Stomach smooth muscle (tissue), 2 donors: ENCODE measurements at regions not wholly inside any gene's neighbourhood (a gene's known extent, or its start where the extent isn't known, plus 50 kb on each side); places are given as distances from the start of the nearest gene placed in this dataset.

Experiments used
- H3K27ac ChIP-seq: one replicate; pipeline ENCODE4 v1.7.0; 2013; ENCODE audit warnings: mild to moderate bottlenecking, low read length, inconsistent platforms
- H3K27me3 ChIP-seq, 2 donors: one replicate each; pipeline ENCODE4 v1.7.0; 2013; ENCODE audit warnings: low read length in 2 of 2; ENCODE audit not compliant: insufficient read depth in 2 of 2, control insufficient read depth in 1 of 2
- H3K36me3 ChIP-seq, 2 donors: one replicate each; pipeline ENCODE4 v1.7.0; 2013; ENCODE audit warnings: low read length in 2 of 2; ENCODE audit not compliant: control insufficient read depth in 2 of 2, insufficient read depth in 2 of 2
- H3K4me1 ChIP-seq: one replicate; pipeline ENCODE4 v1.7.0; 2013; ENCODE audit warnings: low read length; ENCODE audit not compliant: control insufficient read depth, insufficient read depth
- H3K4me3 ChIP-seq, 2 donors: one replicate each; pipeline ENCODE4 v1.7.0; 2013; ENCODE audit warnings: low read length in 2 of 2
- H3K9ac ChIP-seq, 2 donors: one replicate each; pipeline ENCODE4 v1.7.0; 2013; ENCODE audit warnings: low read length in 2 of 2, mild to moderate bottlenecking in 1 of 2
- H3K9me3 ChIP-seq, 2 donors: one replicate each; pipeline ENCODE4 v1.7.0; 2013; ENCODE audit warnings: low read length in 2 of 2; ENCODE audit not compliant: control insufficient read depth in 2 of 2
- donor health status: healthy.
- donor health status: Pancreatic carcinoma.

DNA sequence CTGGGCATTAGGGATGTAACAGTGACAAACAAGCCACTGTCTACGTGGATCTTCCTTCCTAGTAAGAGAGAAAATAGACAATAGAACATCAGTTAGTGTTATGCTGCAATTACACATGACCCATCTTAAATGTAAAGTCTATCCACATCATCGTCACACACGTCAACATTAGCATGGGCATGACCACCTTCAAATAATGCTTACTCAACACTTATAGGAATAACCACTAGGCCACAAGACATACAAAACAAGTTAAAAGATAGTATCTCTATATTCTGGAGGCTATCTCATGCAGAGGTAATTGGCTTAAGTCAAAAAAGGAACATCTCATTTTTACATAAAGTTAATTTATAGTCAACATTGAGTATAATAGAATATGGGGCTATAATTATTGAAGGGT lies 156.5 kb downstream of the MOXD1 start:
- no peaks in the 10 kb centered on the region for H3K4me1 ChIP-seq
- no peaks in the 10 kb centered on the region for H3K9me3 ChIP-seq
- no peak overlapping the region for H3K27ac ChIP-seq
- H3K36me3 ChIP-seq, result no peaks in the 10 kb centered on the region
- H3K27me3 ChIP-seq, result no peaks in the 10 kb centered on the region
- H3K4me3 ChIP-seq, result no peak overlapping the region
- H3K9ac ChIP-seq, result no peak overlapping the region

DNA sequence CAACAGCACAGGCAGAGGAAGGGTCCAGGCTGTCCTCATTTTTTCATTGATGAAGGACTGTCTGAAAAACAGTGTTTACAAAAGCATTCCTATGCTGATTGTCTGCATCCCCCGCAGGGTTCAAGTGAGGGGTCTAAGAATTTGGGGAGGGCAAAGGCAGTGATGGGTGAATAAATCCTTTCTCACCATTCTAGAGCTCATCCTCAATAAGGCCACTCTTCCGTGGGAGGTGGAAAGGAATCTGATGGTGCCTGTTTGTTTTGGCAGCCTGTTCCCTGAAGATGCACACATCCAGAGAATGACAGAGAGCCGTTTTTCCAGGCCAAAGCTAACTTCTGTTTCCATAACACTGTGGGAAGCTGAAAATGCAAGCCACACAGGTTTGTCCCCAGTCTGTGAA lies 164.5 kb downstream of the MOXD1 start:
- Histone ChIP-seq H3K27ac (no peak overlapping the region), H3K27me3 (no peaks in the 10 kb centered on the region), H3K9me3 (no peaks in the 10 kb centered on the region), H3K9ac (no peak overlapping the region), H3K4me3 (no peak overlapping the region), H3K36me3 (no peaks in the 10 kb centered on the region), H3K4me1 (no peaks in the 10 kb centered on the region)

- H3K27me3 ChIP-seq, result no peaks in the 10 kb centered on the region
- no peaks in the 10 kb centered on the region for H3K9me3 ChIP-seq
- H3K27ac ChIP-seq, result no peak overlapping the region
- no peaks in the 10 kb centered on the region for H3K4me1 ChIP-seq
- H3K4me3 ChIP-seq, result no peak overlapping the region
- no peak overlapping the region for H3K9ac ChIP-seq
- H3K36me3 ChIP-seq, result no peaks in the 10 kb centered on the region
Measured at GRCh38 chr6:132236281-132236680, 165.0 kb downstream of the MOXD1 start.

- Histone ChIP-seq H3K4me3 (no peak overlapping the region), H3K9ac (no peak overlapping the region), H3K9me3 (no peaks in the 10 kb centered on the region), H3K36me3 (no peaks in the 10 kb centered on the region), H3K27me3 (no peaks in the 10 kb centered on the region), H3K4me1 (no peaks in the 10 kb centered on the region), H3K27ac (no peak overlapping the region)
Measured at GRCh38 chr6:132235596-132236280, 165.5 kb downstream of the MOXD1 start.

GRCh38 chr6:132234356-132234755 lies 166.9 kb downstream of the MOXD1 start:
- Histone ChIP-seq H3K4me1 (no peaks in the 10 kb centered on the region), H3K4me3 (no peak overlapping the region), H3K27me3 (no peaks in the 10 kb centered on the region), H3K27ac (no peak overlapping the region), H3K9ac (no peak overlapping the region), H3K36me3 (no peaks in the 10 kb centered on the region), H3K9me3 (no peaks in the 10 kb centered on the region)

- H3K27ac ChIP-seq, result no peak overlapping the region
- no peak overlapping the region for H3K4me3 ChIP-seq
- no peaks in the 10 kb centered on the region for H3K9me3 ChIP-seq
Measured at GRCh38 chr6:132231121-132231884, 170.0 kb downstream of the MOXD1 start.

DNA sequence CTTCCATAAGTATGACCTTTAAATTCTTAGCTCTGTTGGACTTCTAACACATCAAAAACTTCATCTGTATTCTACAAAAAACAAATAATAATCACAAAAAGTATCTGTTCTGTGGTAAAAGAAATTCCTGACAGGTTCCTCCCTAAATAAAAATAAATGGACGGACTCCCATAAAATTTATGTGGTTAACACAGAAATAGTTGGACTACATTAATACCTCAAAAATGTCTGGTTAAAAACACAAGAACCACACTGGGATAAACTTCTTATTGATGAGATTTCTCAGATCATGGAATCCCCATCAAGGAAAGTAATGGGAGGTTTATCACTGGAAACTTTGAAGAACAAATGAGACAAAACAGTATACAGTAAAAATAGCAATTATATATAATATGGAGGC lies 172.4 kb downstream of the MOXD1 start:
- H3K9me3 ChIP-seq, result no peaks in the 10 kb centered on the region
- H3K4me3 ChIP-seq, result no peak overlapping the region
- no peaks in the 10 kb centered on the region for H3K36me3 ChIP-seq
- H3K9ac ChIP-seq, result no peak overlapping the region
- no peaks in the 10 kb centered on the region for H3K27me3 ChIP-seq
- no peak overlapping the region for H3K27ac ChIP-seq
- H3K4me1 ChIP-seq, result no peaks in the 10 kb centered on the region

More at GRCh38 chr6:132231121-132231884, 170.0 kb downstream of the MOXD1 start:
- H3K36me3 ChIP-seq, result no peaks in the 10 kb centered on the region
- no peaks in the 10 kb centered on the region for H3K4me1 ChIP-seq
- no peaks in the 10 kb centered on the region for H3K27me3 ChIP-seq
- no peak overlapping the region for H3K9ac ChIP-seq

- no peak overlapping the region for H3K27ac ChIP-seq
- no peak overlapping the region for H3K9ac ChIP-seq
- no peaks in the 10 kb centered on the region for H3K4me1 ChIP-seq
- H3K4me3 ChIP-seq, result no peak overlapping the region
- no peaks in the 10 kb centered on the region for H3K36me3 ChIP-seq
- H3K27me3 ChIP-seq, result no peaks in the 10 kb centered on the region
- no peaks in the 10 kb centered on the region for H3K9me3 ChIP-seq
Measured at GRCh38 chr6:132227904-132228303, 173.4 kb downstream of the MOXD1 start.

DNA sequence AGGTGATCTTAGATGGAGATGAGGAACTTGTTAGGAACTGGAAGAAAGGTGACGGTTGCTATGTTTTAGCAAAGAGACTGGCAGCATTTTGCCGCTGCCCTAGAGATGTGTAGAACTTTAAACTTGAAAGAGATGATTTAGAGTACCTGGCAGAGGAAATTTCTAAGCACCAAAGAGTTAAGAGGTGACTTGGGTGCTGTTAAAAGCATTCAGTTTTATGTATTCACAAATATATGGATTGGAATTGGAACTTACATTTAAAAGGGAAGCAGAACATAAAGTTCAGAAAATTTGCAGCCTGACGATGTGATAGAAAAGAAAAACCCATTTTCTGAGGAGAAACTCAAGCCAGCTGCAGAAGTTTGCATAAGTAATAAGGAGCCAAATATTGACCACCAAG lies 176.3 kb downstream of the MOXD1 start:
- Histone ChIP-seq H3K4me3 (no peak overlapping the region), H3K4me1 (no peaks in the 10 kb centered on the region), H3K9ac (no peak overlapping the region), H3K27me3 (no peaks in the 10 kb centered on the region), H3K9me3 (no peaks in the 10 kb centered on the region), H3K36me3 (no peaks in the 10 kb centered on the region), H3K27ac (no peak overlapping the region)

DNA sequence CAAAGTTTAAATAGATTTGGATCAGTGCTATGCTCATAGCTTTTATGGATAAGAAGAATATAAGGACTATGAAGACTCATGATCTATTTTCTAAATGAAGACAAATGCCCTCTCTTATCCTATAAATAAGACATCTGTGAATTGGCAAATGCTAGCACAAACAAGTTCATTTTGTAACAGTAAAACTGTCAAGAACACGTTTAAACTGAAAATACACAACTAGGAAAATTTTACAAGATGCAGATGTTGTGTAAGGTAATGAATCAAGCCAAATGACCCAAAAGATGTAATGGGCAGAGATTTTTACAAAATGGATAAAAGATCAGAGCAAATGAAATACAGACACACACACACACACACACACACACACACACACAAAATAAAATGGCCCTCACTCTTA lies 180.5 kb downstream of the MOXD1 start:
- Histone ChIP-seq H3K9ac (no peak overlapping the region), H3K36me3 (no peaks in the 10 kb centered on the region), H3K4me1 (no peaks in the 10 kb centered on the region), H3K27me3 (no peaks in the 10 kb centered on the region), H3K4me3 (no peak overlapping the region), H3K27ac (no peak overlapping the region), H3K9me3 (no peaks in the 10 kb centered on the region)

- Histone ChIP-seq H3K4me1 (no peaks in the 10 kb centered on the region), H3K9me3 (no peaks in the 10 kb centered on the region), H3K4me3 (no peak overlapping the region), H3K9ac (no peak overlapping the region), H3K27ac (no peak overlapping the region), H3K27me3 (no peaks in the 10 kb centered on the region), H3K36me3 (no peaks in the 10 kb centered on the region)
Measured at GRCh38 chr6:132219901-132220300, 181.4 kb downstream of the MOXD1 start.
